ENCODE measurements at regions not wholly inside any gene's neighbourhood (a gene's known extent, or its start where the extent isn't known, plus 50 kb on each side); places are given as distances from the start of the nearest gene placed in this dataset.

- TF ChIP-seq SIX5 (IDR thresholded peaks at IDR 0.05; ENCODE audit: low read depth, low read length) (no peak), CTCF (IDR thresholded peaks at IDR 0.05; ENCODE audit: control extremely low read depth in 1 of 3, insufficient read depth in 1 of 3, low read depth in 1 of 3, low read length in 3 of 3) (no peak), TAF7 (optimal IDR thresholded peaks at IDR 0.05; ENCODE audit: borderline replicate concordance, low read depth, low read length) (no peak), EZH2 (IDR thresholded peaks at IDR 0.05; ENCODE audit: low read depth, low read length, severe bottlenecking) (no peak), JUN (IDR thresholded peaks at IDR 0.05; ENCODE audit: low read depth, low read length) (no peak)
These were observed 634.1 kb upstream of the TBL1XR1 start (continued) for GRCh38 chr3:177831361-177831760.
